Activated T-helper 2 cell treated with anti-CD3 and anti-CD28 coated beads, Interferon-gamma antibody, Interleukin-2, Interleukin-4, amounts not matched to agents 10 μg/mL and 5 μg/mL and 100 μg/mL, durations not matched to agents 14 hours and 24 hours and 36 hours (primary cell): ENCODE measurements at regions not wholly inside any gene's neighbourhood (a gene's known extent, or its start where the extent isn't known, plus 50 kb on each side); places are given as distances from the start of the nearest gene placed in this dataset.
"Not testable (repeated sequence)": the region's sequence is repeated elsewhere in the genome, so short reads cannot be mapped to it uniquely, and the experiment has no call there.

ENCODE experiments used
- DNase-seq: peaks from one replicate; pipeline ENCODE4 v3.0.0; 2021; ENCODE audit warnings: low spot score
- H3K27ac Mint-ChIP-seq: one replicate; pipeline ENCODE4 v1.8.0; 2021; ENCODE audit warnings: mixed read lengths
- H3K27me3 Mint-ChIP-seq: one replicate; pipeline ENCODE4 v1.8.0; 2021; ENCODE audit warnings: low read depth, mixed read lengths
- H3K36me3 Mint-ChIP-seq: one replicate; pipeline ENCODE4 v1.8.0; 2021; ENCODE audit warnings: low read depth, mixed read lengths
- H3K4me1 Mint-ChIP-seq: one replicate; pipeline ENCODE4 v1.8.0; 2021; ENCODE audit warnings: low read depth, mixed read lengths
- H3K4me3 Mint-ChIP-seq: one replicate; pipeline ENCODE4 v1.8.0; 2021; ENCODE audit warnings: low read depth, mild to moderate bottlenecking, moderate library complexity, mixed read lengths
- H3K9me3 Mint-ChIP-seq: one replicate; pipeline ENCODE4 v1.8.0; 2021; ENCODE audit warnings: mixed read lengths
- intact Hi-C: fragments of 100-400 bp; cut with micrococcal nuclease; formaldehyde crosslinking; loops from one replicate; pipeline ENCODE4 v1.15.1; 2023

- peaks cover 22% of the 10 kb centered on the region for H3K9me3 Mint-ChIP-seq
- DNase-seq, result no peak
- H3K4me3 Mint-ChIP-seq, result no peak overlapping the region
- intact Hi-C loops, result no loop called here
- H3K36me3 Mint-ChIP-seq, result no peaks in the 10 kb centered on the region
- no peak overlapping the region for H3K27ac Mint-ChIP-seq
- no peaks in the 10 kb centered on the region for H3K27me3 Mint-ChIP-seq
- no peaks in the 10 kb centered on the region for H3K4me1 Mint-ChIP-seq
Measured at GRCh38 chr18:1056404-1056803, 151.7 kb downstream of the ADCYAP1 start.

- Mint-ChIP-seq H3K9me3 (peaks cover 23% of the 10 kb centered on the region), H3K4me3 (no peak overlapping the region), H3K27ac (no peak overlapping the region), H3K27me3 (no peaks in the 10 kb centered on the region), H3K36me3 (no peaks in the 10 kb centered on the region), H3K4me1 (no peaks in the 10 kb centered on the region)
- no peak for DNase-seq
- intact Hi-C loops, result no loop called here
Measured at GRCh38 chr18:1057367-1057766, 152.7 kb downstream of the ADCYAP1 start.

GRCh38 chr18:1062588-1062987, 157.9 kb downstream of the ADCYAP1 start:
- H3K27ac Mint-ChIP-seq, result no peak overlapping the region
- no peaks in the 10 kb centered on the region for H3K36me3 Mint-ChIP-seq
- H3K9me3 Mint-ChIP-seq, result peaks cover 12% of the 10 kb centered on the region
- no peak for DNase-seq
- no peak overlapping the region for H3K4me3 Mint-ChIP-seq
- no peaks in the 10 kb centered on the region for H3K27me3 Mint-ChIP-seq
- intact Hi-C loops, result no loop called here
- no peaks in the 10 kb centered on the region for H3K4me1 Mint-ChIP-seq

GRCh38 chr18:1075322-1075721, 170.7 kb downstream of the ADCYAP1 start:
- intact Hi-C loops, result no loop called here
- no peaks in the 10 kb centered on the region for H3K4me1 Mint-ChIP-seq

GRCh38 chr18:1075876-1076275, 171.2 kb downstream of the ADCYAP1 start:
- H3K4me1 Mint-ChIP-seq, result no peaks in the 10 kb centered on the region
- no peak overlapping the region for H3K27ac Mint-ChIP-seq
- H3K4me3 Mint-ChIP-seq, result no peak overlapping the region
- H3K9me3 Mint-ChIP-seq, result no peaks in the 10 kb centered on the region
- H3K27me3 Mint-ChIP-seq, result no peaks in the 10 kb centered on the region
- no peaks in the 10 kb centered on the region for H3K36me3 Mint-ChIP-seq
- DNase-seq, result no peak
- intact Hi-C loops, result no loop called here

More at GRCh38 chr18:1075322-1075721, 170.7 kb downstream of the ADCYAP1 start:
- H3K36me3 Mint-ChIP-seq, result no peaks in the 10 kb centered on the region
- H3K27ac Mint-ChIP-seq, result no peak overlapping the region
- no peaks in the 10 kb centered on the region for H3K27me3 Mint-ChIP-seq
- H3K4me3 Mint-ChIP-seq, result no peak overlapping the region
- no peak for DNase-seq
- no peaks in the 10 kb centered on the region for H3K9me3 Mint-ChIP-seq

GRCh38 chr18:1078301-1078700, 173.6 kb downstream of the ADCYAP1 start:
- DNase-seq, result no peak
- Mint-ChIP-seq H3K27me3 (no peaks in the 10 kb centered on the region), H3K9me3 (no peaks in the 10 kb centered on the region), H3K36me3 (no peaks in the 10 kb centered on the region), H3K27ac (no peak overlapping the region), H3K4me1 (no peaks in the 10 kb centered on the region), H3K4me3 (no peak overlapping the region)
- intact Hi-C loops, result no loop called here

- DNase-seq, H3K27ac Mint-ChIP-seq, H3K4me1 Mint-ChIP-seq, H3K27me3 Mint-ChIP-seq, H3K4me3 Mint-ChIP-seq, intact Hi-C loops, H3K36me3 Mint-ChIP-seq: not testable (repeated sequence)
- peaks cover 25% of the 10 kb centered on the region for H3K9me3 Mint-ChIP-seq
Measured at GRCh38 chr18:1083675-1084074, 179.0 kb downstream of the ADCYAP1 start.

- DNase-seq, result no peak
- intact Hi-C loops, result no loop called here
- peaks cover 27% of the 10 kb centered on the region for H3K9me3 Mint-ChIP-seq
- H3K36me3 Mint-ChIP-seq, result no peaks in the 10 kb centered on the region
- no peak overlapping the region for H3K4me3 Mint-ChIP-seq
- H3K4me1 Mint-ChIP-seq, result no peaks in the 10 kb centered on the region
- H3K27ac Mint-ChIP-seq, result no peak overlapping the region
- no peaks in the 10 kb centered on the region for H3K27me3 Mint-ChIP-seq
Measured at GRCh38 chr18:1090758-1091157, 186.1 kb downstream of the ADCYAP1 start.

GRCh38 chr18:1092228-1092627, 187.6 kb downstream of the ADCYAP1 start:
- Mint-ChIP-seq H3K9me3 (peaks cover 23% of the 10 kb centered on the region), H3K4me3 (no peak overlapping the region)
- intact Hi-C loops, result no loop called here

GRCh38 chr18:1094409-1094808, 189.7 kb downstream of the ADCYAP1 start:
- intact Hi-C loops, result no loop called here
- no peaks in the 10 kb centered on the region for H3K36me3 Mint-ChIP-seq
- no peak for DNase-seq
- H3K4me1 Mint-ChIP-seq, result no peaks in the 10 kb centered on the region
- no peak overlapping the region for H3K4me3 Mint-ChIP-seq
- no peaks in the 10 kb centered on the region for H3K27me3 Mint-ChIP-seq
- H3K27ac Mint-ChIP-seq, result no peak overlapping the region
- H3K9me3 Mint-ChIP-seq, result peaks cover 18% of the 10 kb centered on the region

More at GRCh38 chr18:1092228-1092627, 187.6 kb downstream of the ADCYAP1 start:
- H3K4me1 Mint-ChIP-seq, result no peaks in the 10 kb centered on the region
- no peaks in the 10 kb centered on the region for H3K27me3 Mint-ChIP-seq
- H3K36me3 Mint-ChIP-seq, result no peaks in the 10 kb centered on the region
- no peak for DNase-seq
- no peak overlapping the region for H3K27ac Mint-ChIP-seq

GRCh38 chr18:1097991-1098735, 193.5 kb downstream of the ADCYAP1 start:
- H3K36me3 Mint-ChIP-seq, intact Hi-C loops, H3K27me3 Mint-ChIP-seq: not testable (repeated sequence)

GRCh38 chr18:1102848-1103247, 198.2 kb downstream of the ADCYAP1 start:
- Mint-ChIP-seq H3K9me3 (peaks cover 3% of the 10 kb centered on the region), H3K27me3 (no peaks in the 10 kb centered on the region), H3K27ac (no peak overlapping the region), H3K4me1 (no peaks in the 10 kb centered on the region), H3K4me3 (no peak overlapping the region), H3K36me3 (no peaks in the 10 kb centered on the region)
- no peak for DNase-seq
- intact Hi-C loops, result no loop called here

More at GRCh38 chr18:1097991-1098735, 193.5 kb downstream of the ADCYAP1 start:
- H3K4me3 Mint-ChIP-seq, H3K27ac Mint-ChIP-seq, H3K4me1 Mint-ChIP-seq, DNase-seq: not testable (repeated sequence)
- H3K9me3 Mint-ChIP-seq, result peaks cover 16% of the 10 kb centered on the region

GRCh38 chr18:1103537-1103936, 198.9 kb downstream of the ADCYAP1 start:
- peaks cover 3% of the 10 kb centered on the region for H3K9me3 Mint-ChIP-seq
- no peaks in the 10 kb centered on the region for H3K27me3 Mint-ChIP-seq
- no peak for DNase-seq
- H3K4me1 Mint-ChIP-seq, result no peaks in the 10 kb centered on the region
- H3K4me3 Mint-ChIP-seq, result no peak overlapping the region
- intact Hi-C loops, result no loop called here
- no peak overlapping the region for H3K27ac Mint-ChIP-seq
- H3K36me3 Mint-ChIP-seq, result no peaks in the 10 kb centered on the region
